ENCODE measurements at regions not wholly inside any gene's neighbourhood (a gene's known extent, or its start where the extent isn't known, plus 50 kb on each side); places are given as distances from the start of the nearest gene placed in this dataset.

DNA sequence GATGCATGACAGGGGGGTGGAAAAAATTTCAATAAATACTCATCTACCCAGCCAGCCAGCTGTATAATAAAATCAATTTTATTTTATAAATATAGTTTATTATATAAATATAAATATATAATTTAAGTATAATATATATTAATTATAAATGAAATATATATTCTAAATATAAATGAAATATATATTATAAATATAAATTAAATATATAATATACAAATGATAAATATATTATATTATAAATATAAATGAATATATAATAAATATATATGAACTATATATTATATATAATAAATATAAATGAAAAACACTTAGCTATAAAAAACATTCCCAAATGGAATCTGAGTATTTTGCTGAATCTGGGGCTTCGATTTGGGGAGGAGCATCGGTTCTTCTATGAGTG lies 79.4 kb upstream of the CDCA7L start:
- H3K27me3 ChIP-seq = no peaks in the 10 kb centered on the region
- no peaks in the 10 kb centered on the region for H3K4me1 ChIP-seq
- TF ChIP-seq POLR2A (IDR thresholded peaks at IDR 0.05) = no peak
- TF ChIP-seq, protein P1, sequence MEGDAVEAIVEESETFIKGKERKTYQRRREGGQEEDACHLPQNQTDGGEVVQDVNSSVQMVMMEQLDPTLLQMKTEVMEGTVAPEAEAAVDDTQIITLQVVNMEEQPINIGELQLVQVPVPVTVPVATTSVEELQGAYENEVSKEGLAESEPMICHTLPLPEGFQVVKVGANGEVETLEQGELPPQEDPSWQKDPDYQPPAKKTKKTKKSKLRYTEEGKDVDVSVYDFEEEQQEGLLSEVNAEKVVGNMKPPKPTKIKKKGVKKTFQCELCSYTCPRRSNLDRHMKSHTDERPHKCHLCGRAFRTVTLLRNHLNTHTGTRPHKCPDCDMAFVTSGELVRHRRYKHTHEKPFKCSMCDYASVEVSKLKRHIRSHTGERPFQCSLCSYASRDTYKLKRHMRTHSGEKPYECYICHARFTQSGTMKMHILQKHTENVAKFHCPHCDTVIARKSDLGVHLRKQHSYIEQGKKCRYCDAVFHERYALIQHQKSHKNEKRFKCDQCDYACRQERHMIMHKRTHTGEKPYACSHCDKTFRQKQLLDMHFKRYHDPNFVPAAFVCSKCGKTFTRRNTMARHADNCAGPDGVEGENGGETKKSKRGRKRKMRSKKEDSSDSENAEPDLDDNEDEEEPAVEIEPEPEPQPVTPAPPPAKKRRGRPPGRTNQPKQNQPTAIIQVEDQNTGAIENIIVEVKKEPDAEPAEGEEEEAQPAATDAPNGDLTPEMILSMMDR (IDR thresholded peaks at IDR 0.05) = no peak
- H3K36me3 ChIP-seq = no peaks in the 10 kb centered on the region
- H3K9me3 ChIP-seq = no peaks in the 10 kb centered on the region
- intact Hi-C loops (cut with DNase I; ENCODE audit: low total_unique reads) = no loop called here
- no peak for DNase-seq
- H3K27ac ChIP-seq = no peak overlapping the region
- H3K4me3 ChIP-seq = no peak overlapping the region

GRCh38 chr7:22019931-22020330 lies 74.2 kb upstream of the CDCA7L start:
- DNase-seq = no peak
- H3K27ac ChIP-seq = no peak overlapping the region
- H3K27me3 ChIP-seq = no peaks in the 10 kb centered on the region
- no peak overlapping the region for H3K4me3 ChIP-seq
- intact Hi-C loops (cut with DNase I; ENCODE audit: low total_unique reads) = no loop called here
- H3K36me3 ChIP-seq = no peaks in the 10 kb centered on the region
- no peaks in the 10 kb centered on the region for H3K9me3 ChIP-seq
- H3K4me1 ChIP-seq = no peaks in the 10 kb centered on the region
- TF ChIP-seq, protein P1 (IDR thresholded peaks at IDR 0.05) = no peak
- no peak for TF ChIP-seq POLR2A (IDR thresholded peaks at IDR 0.05)

DNA sequence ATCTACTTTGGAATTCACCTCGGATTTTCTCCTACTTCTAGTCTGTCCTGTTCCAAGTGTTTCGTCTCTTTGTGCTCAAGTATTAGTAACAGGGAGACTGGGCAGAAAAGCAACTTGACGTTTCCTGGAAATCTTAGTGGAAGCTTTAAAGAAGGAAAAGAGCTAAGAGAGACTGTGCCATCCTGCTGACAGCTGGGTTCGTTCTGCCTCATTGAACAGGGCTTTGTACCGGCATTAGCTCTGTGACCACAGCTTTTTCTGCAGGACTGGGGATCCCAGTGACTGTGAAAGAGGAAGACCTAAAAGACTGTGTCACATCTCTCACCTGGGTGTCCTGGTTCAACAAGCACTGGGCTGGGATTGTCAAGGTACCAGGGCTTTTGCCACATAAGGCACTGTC lies 70.8 kb upstream of the CDCA7L start:
- no peak for TF ChIP-seq POLR2A (IDR thresholded peaks at IDR 0.05)
- TF ChIP-seq, protein P1 (IDR thresholded peaks at IDR 0.05) = no peak
- Histone ChIP-seq H3K27me3 (no peaks in the 10 kb centered on the region), H3K27ac (no peak overlapping the region), H3K4me1 (no peaks in the 10 kb centered on the region), H3K4me3 (no peak overlapping the region), H3K9me3 (no peaks in the 10 kb centered on the region), H3K36me3 (no peaks in the 10 kb centered on the region)
- intact Hi-C loops (cut with DNase I; ENCODE audit: low total_unique reads) = no loop called here
- no peak for DNase-seq

DNA sequence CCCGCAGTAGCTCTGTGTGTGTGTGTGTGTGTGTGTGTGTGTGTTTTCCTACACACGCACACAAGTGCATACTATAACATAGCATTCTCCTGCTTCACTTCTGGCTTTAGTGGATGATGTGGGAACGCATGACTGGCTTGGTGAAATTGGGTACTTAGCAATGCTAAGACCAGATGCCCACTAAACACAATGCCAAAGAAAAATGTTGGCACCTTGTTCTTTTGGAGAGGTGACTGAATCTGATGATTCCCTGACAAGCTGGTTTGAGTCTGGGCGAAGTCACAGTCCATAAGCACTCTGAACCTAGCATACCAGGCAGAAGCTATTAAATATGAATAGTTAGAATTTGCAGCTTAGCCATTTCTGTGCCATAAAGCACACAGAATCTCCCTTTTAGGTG lies 68.0 kb upstream of the CDCA7L start:
- H3K9me3 ChIP-seq = no peaks in the 10 kb centered on the region
- intact Hi-C loops (cut with DNase I; ENCODE audit: low total_unique reads) = no loop called here
- no peaks in the 10 kb centered on the region for H3K36me3 ChIP-seq
- H3K27ac ChIP-seq = no peak overlapping the region
- H3K4me1 ChIP-seq = no peaks in the 10 kb centered on the region
- DNase-seq = no peak
- TF ChIP-seq POLR2A (IDR thresholded peaks at IDR 0.05) = no peak
- TF ChIP-seq, protein P1 (IDR thresholded peaks at IDR 0.05) = no peak
- H3K4me3 ChIP-seq = no peak overlapping the region
- no peaks in the 10 kb centered on the region for H3K27me3 ChIP-seq

GRCh38 chr7:22008683-22009082 lies 63.0 kb upstream of the CDCA7L start:
- intact Hi-C loops (cut with DNase I; ENCODE audit: low total_unique reads) = no loop called here
- Histone ChIP-seq H3K27me3 (no peaks in the 10 kb centered on the region), H3K9me3 (no peaks in the 10 kb centered on the region), H3K4me3 (no peak overlapping the region), H3K4me1 (no peaks in the 10 kb centered on the region), H3K36me3 (no peaks in the 10 kb centered on the region), H3K27ac (no peak overlapping the region)
- TF ChIP-seq POLR2A (IDR thresholded peaks at IDR 0.05) = no peak
- TF ChIP-seq, protein P1 (IDR thresholded peaks at IDR 0.05) = no peak
- DNase-seq = no peak
